ENCODE measurements at regions not wholly inside any gene's neighbourhood (a gene's known extent, or its start where the extent isn't known, plus 50 kb on each side); places are given as distances from the start of the nearest gene placed in this dataset.
"Not testable (repeated sequence)": the region's sequence is repeated elsewhere in the genome, so short reads cannot be mapped to it uniquely, and the experiment has no call there.

- H2BK120ac ChIP-seq (ENCODE audit: insufficient read depth, low read length, poor library complexity), result no peak overlapping the region
- H3K9me3 ChIP-seq (ENCODE audit: insufficient read depth, low read depth, low read length), result no peaks in the 10 kb centered on the region
- no peaks in the 10 kb centered on the region for H3K36me3 ChIP-seq (ENCODE audit: control insufficient read depth in 1 of 2, insufficient read depth in 2 of 2, low read length in 2 of 2)
- no peak overlapping the region for H2AFZ ChIP-seq (ENCODE audit: insufficient read depth, low read length, poor library complexity)
- no peaks in the 10 kb centered on the region for H3K79me1 ChIP-seq (ENCODE audit: low read length)
- H4K8ac ChIP-seq (ENCODE audit: low read depth, low read length), result no peak overlapping the region
- no peak overlapping the region for H3K4me3 ChIP-seq (ENCODE audit: low read depth, low read length)
- DNase-seq, result no peak
- H3K9ac ChIP-seq (ENCODE audit: low read length), result no peak overlapping the region
- no peak overlapping the region for H4K91ac ChIP-seq (ENCODE audit: low read depth, low read length)
- H3K23ac ChIP-seq (ENCODE audit: low read length), result no peak overlapping the region
- H3K27ac ChIP-seq (ENCODE audit: low read depth, low read length), result no peak overlapping the region
- no peak overlapping the region for H3K14ac ChIP-seq (ENCODE audit: low read length)
- no peak overlapping the region for H3K18ac ChIP-seq (ENCODE audit: low read length)
- no peaks in the 10 kb centered on the region for H3K4me1 ChIP-seq (ENCODE audit: control insufficient read depth in 1 of 2, insufficient read depth in 2 of 2, low read length in 2 of 2)
- WGBS (ENCODE audit: extremely low coverage, insufficient coverage, insufficient read length), result no CpG with 5 or more reads among the region's 3 CpGs
- H2BK5ac ChIP-seq (ENCODE audit: low read depth, low read length, poor library complexity), result no peak overlapping the region
- H2BK12ac ChIP-seq (ENCODE audit: low read length), result no peak overlapping the region
- H3K4me2 ChIP-seq (ENCODE audit: low read length), result no peak overlapping the region
- no peaks in the 10 kb centered on the region for H3K27me3 ChIP-seq (ENCODE audit: insufficient read depth, low read length)
- H3K4ac ChIP-seq (ENCODE audit: low read depth, low read length), result no peak overlapping the region
- no peaks in the 10 kb centered on the region for H3K79me2 ChIP-seq (ENCODE audit: control insufficient read depth, insufficient read depth, low read length, poor library complexity)
- H4K12ac ChIP-seq (ENCODE audit: low read depth, low read length), result no peak overlapping the region
- H2AK5ac ChIP-seq (ENCODE audit: low read length), result no peak overlapping the region
These were observed 278.9 kb upstream of the SLC16A7 start for GRCh38 chr12:59316938-59317337.

- H3K79me2 ChIP-seq (ENCODE audit: control insufficient read depth, insufficient read depth, low read length, poor library complexity); H4K91ac ChIP-seq (ENCODE audit: low read depth, low read length); H3K79me1 ChIP-seq (ENCODE audit: low read length); H3K9me3 ChIP-seq (ENCODE audit: insufficient read depth, low read depth, low read length); H3K27me3 ChIP-seq (ENCODE audit: insufficient read depth, low read length); H4K8ac ChIP-seq (ENCODE audit: low read depth, low read length); H2BK120ac ChIP-seq (ENCODE audit: insufficient read depth, low read length, poor library complexity); H3K9ac ChIP-seq (ENCODE audit: low read length); H3K4me2 ChIP-seq (ENCODE audit: low read length); H3K4ac ChIP-seq (ENCODE audit: low read depth, low read length); H3K18ac ChIP-seq (ENCODE audit: low read length); DNase-seq; H3K4me1 ChIP-seq (ENCODE audit: control insufficient read depth in 1 of 2, insufficient read depth in 2 of 2, low read length in 2 of 2); H2BK5ac ChIP-seq (ENCODE audit: low read depth, low read length, poor library complexity); H3K27ac ChIP-seq (ENCODE audit: low read depth, low read length); H2AFZ ChIP-seq (ENCODE audit: insufficient read depth, low read length, poor library complexity); H3K14ac ChIP-seq (ENCODE audit: low read length); H2BK12ac ChIP-seq (ENCODE audit: low read length); H3K4me3 ChIP-seq (ENCODE audit: low read depth, low read length); H3K36me3 ChIP-seq (ENCODE audit: control insufficient read depth in 1 of 2, insufficient read depth in 2 of 2, low read length in 2 of 2); H2AK5ac ChIP-seq (ENCODE audit: low read length); H4K12ac ChIP-seq (ENCODE audit: low read depth, low read length); H3K23ac ChIP-seq (ENCODE audit: low read length): not testable (repeated sequence)
- no CpG with 5 or more reads among the region's 13 CpGs for WGBS (ENCODE audit: extremely low coverage, insufficient coverage, insufficient read length)
These were observed 279.5 kb upstream of the SLC16A7 start for GRCh38 chr12:59316354-59316753.

GRCh38 chr12:59314209-59314608 lies 281.6 kb upstream of the SLC16A7 start:
- Histone ChIP-seq H3K4ac (ENCODE audit: low read depth, low read length) (no peak overlapping the region), H3K79me1 (ENCODE audit: low read length) (no peaks in the 10 kb centered on the region), H3K27ac (ENCODE audit: low read depth, low read length) (no peak overlapping the region), H2BK5ac (ENCODE audit: low read depth, low read length, poor library complexity) (no peak overlapping the region), H3K9ac (ENCODE audit: low read length) (no peak overlapping the region), H3K4me2 (ENCODE audit: low read length) (no peak overlapping the region), H4K8ac (ENCODE audit: low read depth, low read length) (no peak overlapping the region), H3K23ac (ENCODE audit: low read length) (no peak overlapping the region), H3K36me3 (ENCODE audit: control insufficient read depth in 1 of 2, insufficient read depth in 2 of 2, low read length in 2 of 2) (no peaks in the 10 kb centered on the region), H3K9me3 (ENCODE audit: insufficient read depth, low read depth, low read length) (no peaks in the 10 kb centered on the region), H3K14ac (ENCODE audit: low read length) (no peak overlapping the region), H3K27me3 (ENCODE audit: insufficient read depth, low read length) (no peaks in the 10 kb centered on the region), H2AFZ (ENCODE audit: insufficient read depth, low read length, poor library complexity) (no peak overlapping the region), H3K18ac (ENCODE audit: low read length) (no peak overlapping the region), H2BK12ac (ENCODE audit: low read length) (no peak overlapping the region), H4K12ac (ENCODE audit: low read depth, low read length) (no peak overlapping the region), H3K79me2 (ENCODE audit: control insufficient read depth, insufficient read depth, low read length, poor library complexity) (no peaks in the 10 kb centered on the region), H4K91ac (ENCODE audit: low read depth, low read length) (no peak overlapping the region), H2BK120ac (ENCODE audit: insufficient read depth, low read length, poor library complexity) (no peak overlapping the region), H3K4me3 (ENCODE audit: low read depth, low read length) (no peak overlapping the region), H2AK5ac (ENCODE audit: low read length) (no peak overlapping the region), H3K4me1 (ENCODE audit: control insufficient read depth in 1 of 2, insufficient read depth in 2 of 2, low read length in 2 of 2) (no peaks in the 10 kb centered on the region)
- no peak for DNase-seq
- no CpG with 5 or more reads among the region's 1 CpG for WGBS (ENCODE audit: extremely low coverage, insufficient coverage, insufficient read length)

- H3K36me3 ChIP-seq (ENCODE audit: control insufficient read depth in 1 of 2, insufficient read depth in 2 of 2, low read length in 2 of 2), result no peaks in the 10 kb centered on the region
These were observed 291.6 kb upstream of the SLC16A7 start for GRCh38 chr12:59304077-59304721.

More at GRCh38 chr12:59304077-59304721, 291.6 kb upstream of the SLC16A7 start:
- Histone ChIP-seq H2AFZ (ENCODE audit: insufficient read depth, low read length, poor library complexity) (no peak overlapping the region), H2AK5ac (ENCODE audit: low read length) (no peak overlapping the region), H2BK120ac (ENCODE audit: insufficient read depth, low read length, poor library complexity) (no peak overlapping the region), H4K8ac (ENCODE audit: low read depth, low read length) (no peak overlapping the region), H3K4ac (ENCODE audit: low read depth, low read length) (no peak overlapping the region), H3K27me3 (ENCODE audit: insufficient read depth, low read length) (no peaks in the 10 kb centered on the region), H2BK5ac (ENCODE audit: low read depth, low read length, poor library complexity) (no peak overlapping the region), H3K23ac (ENCODE audit: low read length) (no peak overlapping the region), H3K4me2 (ENCODE audit: low read length) (no peak overlapping the region), H3K4me1 (ENCODE audit: control insufficient read depth in 1 of 2, insufficient read depth in 2 of 2, low read length in 2 of 2) (no peaks in the 10 kb centered on the region), H3K9ac (ENCODE audit: low read length) (no peak overlapping the region), H4K12ac (ENCODE audit: low read depth, low read length) (no peak overlapping the region), H3K14ac (ENCODE audit: low read length) (no peak overlapping the region), H3K79me1 (ENCODE audit: low read length) (no peaks in the 10 kb centered on the region), H4K91ac (ENCODE audit: low read depth, low read length) (no peak overlapping the region), H3K4me3 (ENCODE audit: low read depth, low read length) (no peak overlapping the region), H2BK12ac (ENCODE audit: low read length) (no peak overlapping the region), H3K79me2 (ENCODE audit: control insufficient read depth, insufficient read depth, low read length, poor library complexity) (no peaks in the 10 kb centered on the region), H3K9me3 (ENCODE audit: insufficient read depth, low read depth, low read length) (no peaks in the 10 kb centered on the region), H3K27ac (ENCODE audit: low read depth, low read length) (no peak overlapping the region), H3K18ac (ENCODE audit: low read length) (no peak overlapping the region)
- no peak for DNase-seq
- no CpG with 5 or more reads among the region's 5 CpGs for WGBS (ENCODE audit: extremely low coverage, insufficient coverage, insufficient read length)

All from trophoblast cell (in vitro differentiated cells and primary cell).